Right cardiac atrium (tissue), 5 donors: ENCODE measurements at regions not wholly inside any gene's neighbourhood (a gene's known extent, or its start where the extent isn't known, plus 50 kb on each side); places are given as distances from the start of the nearest gene placed in this dataset.

Experiments used
- ATAC-seq, 2 donors: fragments of 200-7000 bp; cut with Tn5 transposase; one replicate each; pipeline versions ENCODE4 v1.8.0 to v1.9.1; 2020; ENCODE audit warnings: moderate library complexity in 2 of 2, mild to moderate bottlenecking in 1 of 2
- DNase-seq, 3 donors: peaks; one replicate each; pipeline ENCODE4 v3.0.0-alpha.2; 2020
- H3K27ac ChIP-seq: one replicate; pipeline ENCODE4 v1.5.1; 2013; ENCODE audit warnings: mild to moderate bottlenecking, low read length, control low read depth, moderate library complexity
- H3K27me3 ChIP-seq: one replicate; pipeline ENCODE4 v1.6.1; 2013; ENCODE audit not compliant: control insufficient read depth, insufficient read depth
- H3K4me1 ChIP-seq: one replicate; pipeline ENCODE4 v1.6.1; 2013; ENCODE audit warnings: low read length; ENCODE audit not compliant: control insufficient read depth, insufficient read depth
- H3K4me3 ChIP-seq: one replicate; pipeline ENCODE4 v1.5.1; 2013; ENCODE audit warnings: low read length, control low read depth
- H3K9me3 ChIP-seq: one replicate; pipeline ENCODE4 v1.6.1; 2013; ENCODE audit warnings: low read length; ENCODE audit not compliant: control insufficient read depth
- WGBS: extraction: QIAGEN DNeasy Blood & Tissue Kit; methylation state at CpG from one replicate; pipeline ENCODE4 v1.1.7; 2013; 5-methylcytosine and 5-hydroxymethylcytosine counted together
- intact Hi-C, 4 donors: fragments of 100-400 bp; cut with DNase I; formaldehyde crosslinking; loops; one replicate each; pipeline versions ENCODE4 v1.11.0 to v1.14.0; 2022 to 2023
- donor health status: healthy with polysubstance abuse.
- donor health status: DM: no; HTN: yes; CAD: no.
- donor health status: DM: no; HTN: no; CAD: no.
- donor health status: DM: no; HTN: yes; CAD: no; lungs with severe emphysema.
- donor health status: DM: yes; HTN: yes; CAD: no.

- no peak overlapping the region for H3K4me3 ChIP-seq
- no peak for ATAC-seq
- no peak overlapping the region for H3K27ac ChIP-seq
- no peak for DNase-seq
- H3K4me1 ChIP-seq: no peaks in the 10 kb centered on the region
- H3K27me3 ChIP-seq: no peaks in the 10 kb centered on the region
- 54% methylated on average over 5 of the region's 5 CpGs for whole genome bisulfite sequencing
- H3K9me3 ChIP-seq: no peaks in the 10 kb centered on the region
- intact Hi-C loops: no loop called here
Observed at GRCh38 chr5:174511714-174512253, 212.6 kb upstream of the MSX2 start.

GRCh38 chr5:174514325-174514724, 210.1 kb upstream of the MSX2 start:
- ATAC-seq: no peak
- WGBS: 77% methylated on average over 4 of the region's 4 CpGs

GRCh38 chr5:174514983-174515394, 209.4 kb upstream of the MSX2 start:
- no peak overlapping the region for H3K4me3 ChIP-seq
- no peak for DNase-seq
- WGBS: 78% methylated on average over 10 of the region's 10 CpGs
- no peak overlapping the region for H3K27ac ChIP-seq
- no peaks in the 10 kb centered on the region for H3K9me3 ChIP-seq
- H3K27me3 ChIP-seq: no peaks in the 10 kb centered on the region
- no peaks in the 10 kb centered on the region for H3K4me1 ChIP-seq
- intact Hi-C loops: no loop called here
- ATAC-seq: no peak

More at GRCh38 chr5:174514325-174514724, 210.1 kb upstream of the MSX2 start:
- Histone ChIP-seq H3K4me3 (no peak overlapping the region), H3K27ac (no peak overlapping the region), H3K4me1 (no peaks in the 10 kb centered on the region), H3K27me3 (no peaks in the 10 kb centered on the region), H3K9me3 (no peaks in the 10 kb centered on the region)
- intact Hi-C loops: no loop called here
- no peak for DNase-seq

- Histone ChIP-seq H3K4me1 (no peaks in the 10 kb centered on the region), H3K27me3 (no peaks in the 10 kb centered on the region), H3K4me3 (no peak overlapping the region), H3K27ac (no peak overlapping the region), H3K9me3 (no peaks in the 10 kb centered on the region)
- DNase-seq (no peak), ATAC-seq (no peak)
- 77% methylated on average over 1 of the region's 1 CpG for WGBS
- intact Hi-C loops: no loop called here
Observed at GRCh38 chr5:174516741-174517140, 207.6 kb upstream of the MSX2 start.

DNA sequence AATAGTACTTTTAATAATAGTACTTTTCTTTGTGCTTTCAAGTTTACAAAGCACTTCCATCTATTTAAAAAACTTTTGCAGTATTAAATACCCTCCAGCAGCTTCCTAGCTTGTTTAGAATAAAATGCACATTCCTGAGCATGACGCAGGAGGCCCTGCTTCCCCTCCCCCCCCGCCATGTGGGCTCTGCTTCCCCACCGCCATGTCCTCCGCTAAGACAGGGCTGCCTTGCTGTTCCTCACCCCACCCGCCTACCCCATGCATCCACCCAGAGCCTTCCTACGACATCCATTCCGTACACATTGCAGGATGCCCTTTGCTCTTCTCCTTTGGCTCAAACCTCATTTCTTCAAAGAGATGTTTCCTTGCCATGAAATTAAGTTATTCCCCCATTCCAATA, 205.9 kb upstream of the MSX2 start:
- Histone ChIP-seq H3K27me3 (no peaks in the 10 kb centered on the region), H3K9me3 (no peaks in the 10 kb centered on the region), H3K4me1 (no peaks in the 10 kb centered on the region), H3K27ac (no peak overlapping the region), H3K4me3 (no peak overlapping the region)
- ATAC-seq (no peak), DNase-seq (no peak)
- WGBS: 71% methylated on average over 7 of the region's 7 CpGs
- intact Hi-C loops: no loop called here

DNA sequence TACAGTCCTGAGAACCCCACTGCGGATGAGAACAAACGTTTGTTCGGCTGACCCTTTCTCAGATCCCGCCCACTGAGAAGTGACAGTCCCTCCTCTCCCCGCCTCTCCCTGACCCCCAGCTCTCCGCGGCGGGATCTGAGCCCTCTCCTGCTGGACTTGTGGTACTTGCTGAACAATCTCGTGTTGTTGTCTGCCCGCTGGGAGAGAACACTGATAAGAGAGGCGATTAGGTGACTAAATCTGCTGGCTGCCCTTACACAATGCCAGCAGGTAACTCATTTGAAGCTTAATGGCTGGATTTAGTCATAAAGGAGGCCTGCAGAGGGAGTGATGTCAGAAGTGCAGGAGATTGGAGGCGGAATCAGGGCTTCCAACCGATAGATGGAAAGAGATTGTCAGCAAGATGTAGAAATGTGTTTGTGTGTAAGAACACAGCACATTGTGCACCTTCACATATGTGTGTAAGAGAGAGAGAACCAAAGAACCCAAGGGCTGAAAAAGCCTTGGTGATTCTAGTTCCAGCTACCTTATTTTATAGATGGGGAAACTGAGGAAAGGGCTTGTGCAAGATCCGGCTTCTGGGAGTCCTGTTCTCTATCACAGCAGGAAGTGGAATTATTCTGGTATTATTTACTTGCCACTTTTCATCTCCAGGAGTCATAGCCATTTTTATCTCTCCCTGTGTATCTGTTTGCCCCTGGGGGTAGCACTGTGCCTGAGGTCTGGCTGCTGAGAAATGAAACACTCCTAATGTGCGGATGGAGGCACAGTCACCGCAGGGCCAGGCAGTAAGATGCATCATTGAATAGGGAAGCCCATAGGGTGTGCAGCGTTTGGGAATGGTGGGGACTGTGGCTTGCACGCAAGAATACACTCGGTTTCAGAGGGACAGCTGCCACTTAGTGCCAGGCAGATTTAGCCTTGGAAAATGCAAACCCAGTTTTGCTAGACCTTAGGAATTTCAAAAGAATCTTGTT, 203.7 kb upstream of the MSX2 start:
- H3K4me3 ChIP-seq: no peak overlapping the region
- ATAC-seq (no peak), DNase-seq (no peak)
- WGBS: 36% methylated on average over 19 of the region's 19 CpGs
- no peaks in the 10 kb centered on the region for H3K27me3 ChIP-seq
- intact Hi-C loops: no loop called here
- H3K27ac ChIP-seq: no peak overlapping the region
- H3K9me3 ChIP-seq: no peaks in the 10 kb centered on the region
- H3K4me1 ChIP-seq: no peaks in the 10 kb centered on the region

DNA sequence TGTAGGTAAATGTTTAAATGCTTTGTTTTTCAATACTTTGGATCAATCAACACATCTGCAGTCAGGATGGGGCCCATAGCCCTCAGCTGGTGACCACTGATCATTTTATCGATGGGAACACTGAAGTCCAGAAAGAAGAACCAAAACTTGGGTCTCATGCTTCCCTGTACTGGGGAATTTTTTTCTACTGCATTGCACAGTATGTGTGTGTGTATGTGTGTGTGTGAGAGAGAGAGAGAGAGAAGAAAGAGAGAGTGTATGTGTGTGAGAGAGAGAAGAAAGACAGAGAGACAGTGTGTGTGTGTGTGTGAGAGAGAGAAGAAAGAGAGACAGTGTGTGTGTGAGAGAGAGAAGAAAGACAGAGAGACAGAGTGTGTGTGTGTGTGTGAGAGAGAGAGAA, 202.9 kb upstream of the MSX2 start:
- ATAC-seq: no peak
- H3K27ac ChIP-seq: no peak overlapping the region
- H3K4me3 ChIP-seq: no peak overlapping the region
- no peaks in the 10 kb centered on the region for H3K9me3 ChIP-seq
- no peaks in the 10 kb centered on the region for H3K4me1 ChIP-seq
- no peak for DNase-seq
- 76% methylated on average over 1 of the region's 1 CpG for WGBS
- intact Hi-C loops: no loop called here
- H3K27me3 ChIP-seq: no peaks in the 10 kb centered on the region

DNA sequence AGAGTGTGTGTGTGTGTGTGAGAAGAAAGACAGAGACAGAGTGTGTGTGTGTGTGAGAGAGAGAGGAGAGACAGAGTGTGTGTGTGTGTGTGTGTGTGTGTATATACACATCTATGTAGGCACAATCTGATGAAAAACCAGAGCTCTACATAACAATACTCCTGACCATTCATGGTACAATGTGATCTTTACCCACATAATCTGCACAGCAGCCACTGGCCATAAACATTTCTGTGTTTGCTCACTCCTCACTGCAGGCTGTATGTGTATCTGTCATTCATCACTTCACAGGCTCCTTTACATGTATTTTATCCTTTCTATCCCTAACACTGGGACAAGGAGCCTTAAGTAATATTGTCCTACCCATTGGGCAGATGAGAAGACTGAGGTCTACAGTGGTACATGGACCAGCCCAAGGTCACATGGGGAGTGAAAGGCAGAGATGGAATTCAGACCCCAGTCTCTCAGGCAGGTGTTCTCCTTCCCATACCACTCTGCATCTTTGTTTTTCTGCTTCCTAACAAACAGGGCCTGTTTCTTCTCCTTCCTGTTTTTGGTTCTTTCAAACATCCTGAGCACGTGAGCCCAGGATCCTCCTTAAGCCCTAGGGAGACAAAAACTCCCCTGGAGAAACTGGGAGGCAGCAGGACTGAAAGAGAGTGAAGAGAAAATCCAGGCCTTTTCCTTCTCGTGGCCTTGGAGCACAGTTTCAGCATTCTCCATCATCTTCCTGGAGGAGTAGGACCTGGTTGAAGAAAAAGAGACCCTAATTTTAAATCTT, 201.7 kb upstream of the MSX2 start:
- WGBS: 44% methylated on average over 2 of the region's 2 CpGs
- no peak overlapping the region for H3K27ac ChIP-seq
- intact Hi-C loops: no loop called here
- H3K9me3 ChIP-seq: no peaks in the 10 kb centered on the region
- no peak for DNase-seq
- H3K4me3 ChIP-seq: no peak overlapping the region
- ATAC-seq: no peak
- H3K4me1 ChIP-seq: no peaks in the 10 kb centered on the region
- H3K27me3 ChIP-seq: no peaks in the 10 kb centered on the region

DNA sequence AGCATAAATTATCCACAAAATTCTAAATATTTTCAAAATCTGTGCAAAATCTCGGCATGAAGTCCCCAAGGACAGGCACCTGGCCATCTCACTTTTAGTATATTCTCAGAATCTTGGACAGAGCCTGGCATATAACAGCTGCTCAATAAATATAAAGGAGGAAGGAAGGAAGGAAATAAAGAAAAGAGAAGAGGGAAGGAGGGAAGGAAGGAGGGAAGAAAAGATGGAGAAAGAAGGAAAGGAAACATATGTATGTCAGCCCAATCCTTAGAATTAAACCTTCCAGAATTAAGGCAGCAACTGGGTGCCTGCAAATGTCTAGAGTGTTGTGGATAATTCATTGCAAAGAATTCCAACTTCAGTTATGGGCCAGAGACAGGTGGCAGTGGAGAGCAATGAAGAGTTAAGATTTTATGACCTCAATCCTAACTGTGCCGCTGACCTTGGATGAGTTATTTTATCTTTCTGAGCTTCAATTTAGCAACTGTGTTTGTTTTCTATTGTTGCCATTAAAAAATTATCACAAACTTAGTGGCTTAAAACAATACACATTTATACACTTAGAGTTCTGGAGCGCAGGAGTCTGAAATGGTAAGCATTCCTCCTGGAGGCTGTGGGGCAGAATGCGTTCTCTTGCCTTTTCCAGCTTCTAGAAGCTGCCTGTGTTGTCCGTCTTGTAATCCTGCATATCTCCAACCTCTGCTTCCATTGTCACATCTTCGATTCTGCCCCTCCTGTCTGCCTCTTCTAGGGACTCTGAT, 200.9 kb upstream of the MSX2 start:
- intact Hi-C loops: no loop called here
- Histone ChIP-seq H3K4me3 (no peak overlapping the region), H3K9me3 (no peaks in the 10 kb centered on the region), H3K27ac (no peak overlapping the region), H3K27me3 (no peaks in the 10 kb centered on the region), H3K4me1 (no peaks in the 10 kb centered on the region)
- DNase-seq (no peak), ATAC-seq (no peak)
- WGBS: 55% methylated on average over 6 of the region's 6 CpGs

GRCh38 chr5:174524351-174524750, 200.0 kb upstream of the MSX2 start:
- H3K27me3 ChIP-seq: no peaks in the 10 kb centered on the region

More at GRCh38 chr5:174524351-174524750, 200.0 kb upstream of the MSX2 start:
- H3K4me1 ChIP-seq: no peaks in the 10 kb centered on the region
- ATAC-seq: no peak
- intact Hi-C loops: no loop called here
- WGBS: 67% methylated on average over 4 of the region's 4 CpGs
- H3K27ac ChIP-seq: no peak overlapping the region
- no peaks in the 10 kb centered on the region for H3K9me3 ChIP-seq
- H3K4me3 ChIP-seq: no peak overlapping the region
- DNase-seq: no peak
